Activated CD4-positive, alpha-beta T cell treated with anti-CD3 and anti-CD28 coated beads for 36 hours (primary cell): ENCODE measurements at regions not wholly inside any gene's neighbourhood (a gene's known extent, or its start where the extent isn't known, plus 50 kb on each side); places are given as distances from the start of the nearest gene placed in this dataset.

Source experiments
- ATAC-seq: fragments of 200-7000 bp; cut with Tn5 transposase; one replicate; pipeline ENCODE4 v1.10.0; 2021; ENCODE audit warnings: mild to moderate bottlenecking, moderate library complexity
- CTCF ChIA-PET: fragments of 350-600 bp; sonication (Branson Sonifier 250); formaldehyde crosslinking; loops from one replicate; lab custom pipeline; 2021; ENCODE audit warnings: antibody characterized with exemption; lab: Charles Lee
- POLR2A ChIA-PET: fragments of 350-600 bp; sonication (Branson Sonifier 250); formaldehyde crosslinking; loops from one replicate; lab custom pipeline; 2021; ENCODE audit warnings: antibody characterized with exemption, inconsistent platforms; lab: Charles Lee
- DNase-seq: peaks from one replicate; pipeline ENCODE4 v3.0.0-alpha.2; 2020
- H3K27ac Mint-ChIP-seq: one replicate; pipeline ENCODE4 v1.8.0; 2021; ENCODE audit warnings: mixed read lengths
- H3K27me3 Mint-ChIP-seq: one replicate; pipeline ENCODE4 v1.8.0; 2021; ENCODE audit warnings: mixed read lengths
- H3K36me3 Mint-ChIP-seq: one replicate; pipeline ENCODE4 v1.8.0; 2021; ENCODE audit warnings: low read depth, mixed read lengths
- H3K4me1 Mint-ChIP-seq: one replicate; pipeline ENCODE4 v1.8.0; 2021; ENCODE audit warnings: mixed read lengths
- H3K4me3 Mint-ChIP-seq: one replicate; pipeline ENCODE4 v1.8.0; 2021; ENCODE audit warnings: mild to moderate bottlenecking, moderate library complexity, mixed read lengths
- H3K9me3 Mint-ChIP-seq: one replicate; pipeline ENCODE4 v1.8.0; 2021; ENCODE audit warnings: low read depth, mixed read lengths
- intact Hi-C, 2 experiments: fragments of 100-400 bp; cut with DNase I in 1 of 2; cut with micrococcal nuclease in 1 of 2; formaldehyde crosslinking; loops; one replicate each; pipeline versions ENCODE4 v1.14.2 to v1.15.1; 2022 to 2024; cut with DNase I, micrococcal nuclease

DNA sequence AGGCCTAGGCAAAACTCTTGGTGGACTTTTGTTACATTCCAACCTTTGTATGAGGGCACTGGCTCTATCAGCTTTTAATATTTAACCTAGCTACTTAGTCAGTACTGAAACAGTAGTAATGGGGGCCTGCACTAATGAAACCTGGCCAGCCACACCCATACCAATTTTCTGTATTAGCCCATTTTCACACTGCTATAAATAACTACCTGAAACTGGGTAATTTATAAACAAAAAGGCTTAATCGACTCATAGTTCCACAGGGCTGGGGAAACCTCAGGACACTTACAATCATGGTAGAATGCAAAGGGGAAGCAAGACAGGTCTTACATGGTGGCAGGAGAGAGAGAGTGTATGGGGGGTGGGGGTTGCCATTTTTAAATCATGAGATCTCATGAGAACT, 245.7 kb upstream of the RGS18 start:
- no peaks in the 10 kb centered on the region for H3K36me3 Mint-ChIP-seq
- ChIA-PET CTCF (no interaction called here), POLR2A (no interaction called here)
- DNase-seq, result no peak
- H3K27ac Mint-ChIP-seq, result no peak overlapping the region
- no peak overlapping the region for H3K4me3 Mint-ChIP-seq
- intact Hi-C loops, result no loop called here
- no peaks in the 10 kb centered on the region for H3K9me3 Mint-ChIP-seq
- no peaks in the 10 kb centered on the region for H3K27me3 Mint-ChIP-seq
- no peak for ATAC-seq
- H3K4me1 Mint-ChIP-seq, result no peaks in the 10 kb centered on the region

DNA sequence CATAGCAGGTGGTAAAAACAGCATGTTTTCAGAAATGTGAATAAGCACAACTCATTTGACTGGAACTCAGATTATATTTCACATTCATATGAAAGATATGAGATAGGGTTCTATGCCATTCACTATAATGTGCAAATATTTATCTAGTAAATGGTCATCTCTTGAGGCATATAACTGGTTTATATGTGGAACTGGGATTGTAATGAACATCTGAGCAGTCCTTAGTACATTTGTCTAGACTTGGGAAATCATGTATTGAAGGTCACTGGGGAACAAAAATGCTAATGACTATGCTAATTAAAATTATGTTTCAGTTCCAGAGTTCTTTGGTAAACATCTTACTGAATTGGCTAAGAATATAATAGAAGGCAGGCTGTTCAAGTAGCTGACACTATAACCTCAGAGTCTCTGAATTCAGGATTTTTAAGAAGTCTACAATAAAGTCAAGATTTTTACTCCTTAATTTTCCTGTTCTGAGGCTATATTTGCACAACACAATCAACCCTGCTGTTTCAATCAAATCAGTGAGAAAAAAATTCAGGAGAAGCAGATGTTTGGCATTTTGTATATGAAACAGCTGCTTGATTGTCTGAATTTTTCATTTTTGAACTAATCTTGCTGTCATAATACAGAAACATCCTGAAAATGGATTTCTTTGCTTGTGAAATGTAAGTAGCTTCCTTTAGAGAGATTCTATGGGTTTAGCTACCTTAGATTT, 244.8 kb upstream of the RGS18 start:
- Mint-ChIP-seq H3K27ac (no peak overlapping the region), H3K4me3 (no peak overlapping the region), H3K36me3 (no peaks in the 10 kb centered on the region), H3K9me3 (no peaks in the 10 kb centered on the region), H3K4me1 (no peaks in the 10 kb centered on the region), H3K27me3 (no peaks in the 10 kb centered on the region)
- DNase-seq, result no peak
- ChIA-PET CTCF (no interaction called here), POLR2A (no interaction called here)
- no peak for ATAC-seq
- intact Hi-C loops, result no loop called here

DNA sequence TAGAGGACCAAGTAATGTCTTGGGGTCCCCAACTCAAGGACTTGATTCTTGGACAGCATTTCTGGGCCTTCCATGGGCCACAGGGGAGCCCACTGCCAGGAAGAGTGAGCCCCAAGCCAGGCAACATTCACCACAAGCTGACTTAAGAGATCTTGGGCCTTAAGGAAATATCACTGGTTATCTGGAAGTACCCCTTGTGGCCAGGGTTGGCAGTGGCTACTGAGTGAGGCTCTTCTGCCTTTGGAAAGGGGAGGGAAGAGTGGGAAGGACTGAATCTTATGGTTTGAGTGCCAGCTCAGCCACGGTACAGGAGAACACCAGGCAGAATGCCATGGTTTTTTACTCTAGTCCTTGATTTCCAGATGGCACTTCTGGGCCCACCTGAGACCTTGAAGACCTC, 228.9 kb upstream of the RGS18 start:
- Mint-ChIP-seq H3K4me3 (no peak overlapping the region), H3K36me3 (no peaks in the 10 kb centered on the region), H3K9me3 (peaks cover 7% of the 10 kb centered on the region), H3K4me1 (no peaks in the 10 kb centered on the region), H3K27me3 (no peaks in the 10 kb centered on the region), H3K27ac (no peak overlapping the region)
- DNase-seq (no peak), ATAC-seq (no peak)
- intact Hi-C loops, result no loop called here
- ChIA-PET CTCF (no interaction called here), POLR2A (no interaction called here)

DNA sequence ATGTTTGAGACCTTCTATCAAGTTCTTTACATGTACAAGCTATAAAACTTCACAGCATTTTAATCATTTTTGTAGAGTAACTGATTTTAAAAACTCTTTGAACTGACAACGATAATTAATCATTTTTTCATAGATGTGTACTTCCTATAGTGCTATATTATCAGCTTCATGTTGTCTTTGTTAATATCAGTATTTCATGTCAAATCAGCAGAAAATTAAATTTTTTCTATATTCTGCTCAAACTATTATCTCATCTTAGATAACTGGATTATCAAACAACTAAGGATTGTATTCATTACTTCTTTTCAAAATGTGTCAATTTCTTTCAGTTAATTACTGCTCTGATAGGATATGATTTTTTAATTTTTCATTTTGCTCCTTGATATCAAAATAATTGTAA, 214.6 kb upstream of the RGS18 start:
- ATAC-seq (no peak), DNase-seq (no peak)
- H3K4me3 Mint-ChIP-seq, result no peak overlapping the region
- ChIA-PET POLR2A (no interaction called here), CTCF (interaction anchor here (0.9 to 1.4 kb wide), 2 partner anchors 9 to 10 kb away, joined by 3 read pairs; no protein-coding TSS in a partner anchor)
- intact Hi-C loops, result loop anchor here in 1 of 2 experiments (10.0 kb wide), 1 partner anchor 59 kb away; no protein-coding TSS in a partner anchor
- H3K36me3 Mint-ChIP-seq, result no peaks in the 10 kb centered on the region
- H3K4me1 Mint-ChIP-seq, result no peaks in the 10 kb centered on the region
- no peak overlapping the region for H3K27ac Mint-ChIP-seq
- no peaks in the 10 kb centered on the region for H3K9me3 Mint-ChIP-seq
- H3K27me3 Mint-ChIP-seq, result no peaks in the 10 kb centered on the region

DNA sequence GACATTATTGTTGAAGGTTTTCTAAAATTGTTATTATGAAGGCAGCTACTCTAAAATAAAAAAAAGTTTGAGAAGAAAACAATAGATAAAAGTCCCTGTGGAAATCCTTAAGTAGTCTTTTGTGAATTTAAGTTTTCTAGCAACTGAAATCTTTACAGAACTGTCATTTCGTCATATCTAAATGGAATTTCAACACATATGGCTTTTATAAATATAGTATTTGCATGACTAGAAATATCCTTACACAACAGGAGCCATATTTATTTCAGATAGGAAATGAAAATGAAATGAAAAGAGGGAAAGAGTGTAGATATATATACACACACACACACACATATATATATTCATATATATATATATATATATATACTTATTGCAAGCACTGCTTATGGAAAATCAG, 204.7 kb upstream of the RGS18 start:
- H3K27me3 Mint-ChIP-seq, result no peaks in the 10 kb centered on the region
- DNase-seq, result no peak
- ChIA-PET CTCF (interaction anchor here (1.4 kb wide), 1 partner anchor 10 kb away, joined by 3 read pairs; no protein-coding TSS in a partner anchor), POLR2A (no interaction called here)
- H3K4me3 Mint-ChIP-seq, result no peak overlapping the region
- no peak for ATAC-seq
- no peaks in the 10 kb centered on the region for H3K36me3 Mint-ChIP-seq
- no peaks in the 10 kb centered on the region for H3K4me1 Mint-ChIP-seq
- intact Hi-C loops, result no loop called here
- no peak overlapping the region for H3K27ac Mint-ChIP-seq
- H3K9me3 Mint-ChIP-seq, result peaks cover 1% of the 10 kb centered on the region

DNA sequence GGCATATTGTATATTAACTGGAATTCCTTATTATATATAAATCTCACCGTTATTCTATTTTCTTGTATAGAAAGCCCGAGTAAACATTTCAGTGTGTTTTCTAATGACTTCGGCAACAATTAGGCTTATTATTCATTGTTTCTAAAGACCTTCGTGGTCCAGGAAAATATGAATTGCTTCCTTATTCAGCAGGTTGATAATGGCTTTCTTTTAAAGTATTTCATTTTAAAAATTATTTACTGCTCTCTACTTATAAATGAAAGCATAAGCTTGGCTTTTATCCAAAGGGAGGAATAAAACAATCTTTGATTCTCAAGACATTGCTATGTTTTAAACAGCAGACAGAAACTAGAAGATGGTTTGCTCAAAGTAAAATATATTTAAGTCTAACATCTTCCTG, 198.4 kb upstream of the RGS18 start:
- no peaks in the 10 kb centered on the region for H3K27me3 Mint-ChIP-seq
- ChIA-PET POLR2A (no interaction called here), CTCF (no interaction called here)
- DNase-seq (no peak), ATAC-seq (no peak)
- no peaks in the 10 kb centered on the region for H3K36me3 Mint-ChIP-seq
- H3K9me3 Mint-ChIP-seq, result no peaks in the 10 kb centered on the region
- no peak overlapping the region for H3K27ac Mint-ChIP-seq
- no peak overlapping the region for H3K4me3 Mint-ChIP-seq
- intact Hi-C loops, result no loop called here
- H3K4me1 Mint-ChIP-seq, result no peaks in the 10 kb centered on the region

DNA sequence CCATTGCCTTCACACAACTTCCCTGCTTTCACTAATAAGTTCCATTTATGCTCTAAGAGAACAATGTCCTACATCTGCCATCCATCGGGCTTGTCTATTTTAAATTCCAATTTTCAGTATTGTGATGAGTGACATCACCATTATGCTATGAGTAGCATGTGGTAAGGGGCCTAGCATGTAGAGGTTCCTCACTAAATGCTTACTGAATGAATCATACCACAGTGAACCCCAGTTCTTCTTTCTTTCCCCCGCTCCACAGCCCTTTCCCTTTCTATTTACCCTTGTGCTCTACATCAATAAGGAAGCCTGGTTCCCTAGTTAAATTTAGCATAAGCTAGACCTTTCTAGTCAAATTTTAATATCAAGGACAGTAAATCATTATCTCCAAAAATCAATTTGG, 195.0 kb upstream of the RGS18 start:
- DNase-seq (no peak), ATAC-seq (no peak)
- intact Hi-C loops, result no loop called here
- Mint-ChIP-seq H3K4me1 (no peaks in the 10 kb centered on the region), H3K9me3 (no peaks in the 10 kb centered on the region), H3K4me3 (no peak overlapping the region), H3K27me3 (no peaks in the 10 kb centered on the region), H3K27ac (no peak overlapping the region), H3K36me3 (no peaks in the 10 kb centered on the region)
- POLR2A ChIA-PET, result no interaction called here
- CTCF ChIA-PET, result no interaction called here

DNA sequence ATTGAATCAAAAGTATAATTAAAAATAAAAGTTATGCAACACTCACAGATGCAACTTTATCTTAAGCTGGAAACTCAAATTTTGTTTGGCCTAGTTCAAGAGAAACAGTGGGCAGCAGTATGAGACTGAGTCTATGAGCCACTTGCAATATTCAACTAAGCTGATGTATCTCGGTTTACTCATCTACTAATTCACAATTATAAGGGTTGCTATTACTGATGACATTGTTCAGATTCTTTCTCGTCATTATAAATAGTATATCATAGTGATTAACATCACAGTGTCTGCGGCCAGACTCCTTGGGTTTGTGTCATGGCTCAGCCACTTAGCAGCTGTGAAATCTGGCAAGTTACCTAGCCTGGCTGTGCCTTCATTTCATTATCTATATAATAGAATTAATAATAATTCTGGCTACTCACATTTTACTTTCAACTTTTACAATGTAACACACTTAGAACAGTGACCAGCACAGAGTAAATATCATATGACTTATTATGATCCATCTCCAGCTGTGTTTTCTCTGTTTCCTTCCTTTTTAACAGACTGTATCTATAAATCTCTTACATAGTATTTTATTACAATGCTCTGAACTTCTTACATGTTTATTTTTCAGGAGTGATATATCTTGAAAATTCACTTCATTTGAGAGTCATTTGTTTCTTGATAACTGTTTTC, 194.3 kb upstream of the RGS18 start:
- no peak for DNase-seq
- Mint-ChIP-seq H3K9me3 (no peaks in the 10 kb centered on the region), H3K4me3 (no peak overlapping the region), H3K27me3 (no peaks in the 10 kb centered on the region), H3K27ac (no peak overlapping the region), H3K36me3 (no peaks in the 10 kb centered on the region), H3K4me1 (no peaks in the 10 kb centered on the region)
- POLR2A ChIA-PET, result no interaction called here
- CTCF ChIA-PET, result no interaction called here
- intact Hi-C loops, result no loop called here
- no peak for ATAC-seq

DNA sequence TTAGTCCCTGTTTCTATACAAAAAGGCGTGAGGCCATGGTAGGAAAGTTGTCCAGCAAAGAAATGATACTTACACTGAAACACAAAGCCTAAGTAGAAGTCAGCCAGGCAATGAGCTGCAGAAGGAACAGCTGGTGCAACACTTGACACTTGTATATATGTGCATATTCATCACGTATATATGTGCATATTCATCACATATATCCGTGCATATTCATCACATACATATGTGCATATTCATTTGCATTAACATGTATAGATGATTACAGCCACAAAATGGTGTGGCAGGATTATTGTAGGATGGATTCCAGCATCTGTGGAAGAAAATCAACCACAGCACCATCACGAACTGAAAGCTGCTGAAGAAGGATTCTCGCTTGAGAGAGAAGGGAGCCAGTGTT, 189.0 kb upstream of the RGS18 start:
- no peaks in the 10 kb centered on the region for H3K9me3 Mint-ChIP-seq

DNA sequence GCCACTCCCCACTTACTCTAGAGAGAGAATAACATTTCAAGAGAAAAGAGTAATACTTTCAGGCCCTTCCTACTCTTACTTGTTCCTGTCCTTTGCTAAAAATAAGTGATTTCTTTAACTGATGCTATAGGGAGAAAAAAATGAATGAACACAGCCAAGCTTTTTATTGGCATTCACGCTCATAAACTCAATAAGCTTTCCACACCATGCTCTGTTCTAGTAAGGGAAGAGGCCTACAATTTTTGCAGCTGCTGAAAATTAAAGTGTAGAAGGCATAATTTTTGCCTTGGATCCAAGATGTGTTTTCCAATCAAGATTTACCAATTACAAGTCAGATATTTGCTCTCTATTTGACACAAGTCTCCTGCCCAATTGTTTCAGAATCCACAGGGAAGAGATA, 188.1 kb upstream of the RGS18 start:
- Mint-ChIP-seq H3K36me3 (no peaks in the 10 kb centered on the region), H3K27me3 (no peaks in the 10 kb centered on the region), H3K4me3 (no peak overlapping the region), H3K27ac (no peak overlapping the region), H3K4me1 (no peaks in the 10 kb centered on the region), H3K9me3 (no peaks in the 10 kb centered on the region)
- DNase-seq (no peak), ATAC-seq (no peak)
- intact Hi-C loops, result no loop called here
- POLR2A ChIA-PET, result no interaction called here
- CTCF ChIA-PET, result no interaction called here

More for the DNA sequence above, 189.0 kb upstream of the RGS18 start:
- intact Hi-C loops, result no loop called here
- CTCF ChIA-PET, result no interaction called here
- POLR2A ChIA-PET, result no interaction called here
- Mint-ChIP-seq H3K36me3 (no peaks in the 10 kb centered on the region), H3K27ac (no peak overlapping the region), H3K4me3 (no peak overlapping the region), H3K27me3 (no peaks in the 10 kb centered on the region), H3K4me1 (no peaks in the 10 kb centered on the region)
- DNase-seq, result no peak
- no peak for ATAC-seq

DNA sequence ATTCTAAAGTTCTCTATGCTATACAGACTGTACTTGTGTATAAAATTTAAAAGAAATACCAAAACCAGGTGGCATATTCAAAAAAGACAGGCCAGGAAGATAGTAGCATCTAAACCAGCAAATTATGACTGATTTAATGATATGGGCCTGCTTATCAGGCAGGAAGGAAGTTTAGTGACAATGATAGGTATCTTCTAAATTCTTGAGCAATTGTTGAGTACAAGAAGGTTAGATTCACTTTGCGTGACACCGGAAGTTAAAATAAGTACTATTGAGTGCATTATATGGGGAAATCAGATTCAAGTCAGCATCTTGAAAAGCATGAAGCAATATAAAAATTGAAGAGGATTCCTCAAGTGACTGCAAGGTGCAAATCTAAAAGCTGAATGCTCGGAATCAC, 186.8 kb upstream of the RGS18 start:
- CTCF ChIA-PET, result no interaction called here
- Mint-ChIP-seq H3K4me1 (no peaks in the 10 kb centered on the region), H3K4me3 (no peak overlapping the region), H3K27me3 (no peaks in the 10 kb centered on the region), H3K27ac (no peak overlapping the region), H3K9me3 (no peaks in the 10 kb centered on the region), H3K36me3 (no peaks in the 10 kb centered on the region)
- no peak for ATAC-seq
- intact Hi-C loops, result no loop called here
- POLR2A ChIA-PET, result no interaction called here
- no peak for DNase-seq

DNA sequence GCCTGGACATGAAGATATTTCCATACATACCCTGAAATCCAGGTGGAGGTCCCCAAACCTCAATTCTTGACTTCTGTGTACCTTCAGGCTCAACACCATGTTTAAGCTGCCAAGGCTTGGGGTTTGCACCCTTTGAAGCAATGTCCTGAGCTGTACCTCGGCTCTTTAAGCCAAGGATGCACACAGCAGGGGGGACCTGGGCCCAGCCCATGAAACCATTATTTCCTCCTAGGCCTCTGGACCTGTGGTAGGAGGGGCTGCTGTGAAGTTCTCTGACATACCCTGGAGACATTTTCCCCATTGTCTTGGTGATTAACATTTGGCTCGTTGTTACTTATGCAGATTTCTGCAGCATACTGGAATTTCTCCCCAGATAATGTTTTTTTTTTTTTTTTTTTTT, 184.3 kb upstream of the RGS18 start:
- ChIA-PET POLR2A (no interaction called here), CTCF (no interaction called here)
- DNase-seq (no peak), ATAC-seq (no peak)
- H3K36me3 Mint-ChIP-seq, result no peaks in the 10 kb centered on the region
- intact Hi-C loops, result no loop called here
- no peaks in the 10 kb centered on the region for H3K4me1 Mint-ChIP-seq
- no peaks in the 10 kb centered on the region for H3K27me3 Mint-ChIP-seq
- no peak overlapping the region for H3K4me3 Mint-ChIP-seq
- H3K9me3 Mint-ChIP-seq, result peaks cover 2% of the 10 kb centered on the region
- no peak overlapping the region for H3K27ac Mint-ChIP-seq
